ENCODE measurements at regions not wholly inside any gene's neighbourhood (a gene's known extent, or its start where the extent isn't known, plus 50 kb on each side); places are given as distances from the start of the nearest gene placed in this dataset.
"Not testable (repeated sequence)": the region's sequence is repeated elsewhere in the genome, so short reads cannot be mapped to it uniquely, and the experiment has no call there.

GRCh38 chr3:31203960-31204795 lies 309.7 kb upstream of the GADL1 start:
- Histone ChIP-seq H3K36me3 (ENCODE audit: control insufficient read depth in 1 of 2, insufficient read depth in 2 of 2, low read depth in 1 of 2, low read length in 2 of 2) (no peaks in the 10 kb centered on the region), H3K9ac (ENCODE audit: low read length) (no peak overlapping the region), H3K23ac (ENCODE audit: low read length in 2 of 2) (no peak overlapping the region), H3K4me1 (ENCODE audit: control insufficient read depth, insufficient read depth, low read depth, low read length) (peaks cover 3% of the 10 kb centered on the region), H4K8ac (ENCODE audit: low read length) (no peak overlapping the region), H2BK12ac (ENCODE audit: low read length in 2 of 2) (no peak overlapping the region), H2BK15ac (ENCODE audit: low read depth, poor library complexity, severe bottlenecking) (no peak overlapping the region), H3K4ac (ENCODE audit: low read depth in 1 of 2, low read length in 2 of 2) (no peak overlapping the region), H2AFZ (ENCODE audit: low read depth, low read length) (no peak overlapping the region), H3K79me1 (replicated peaks; ENCODE audit: low read length, poor library complexity, severe bottlenecking) (no peaks in the 10 kb centered on the region), H3K27me3 (ENCODE audit: control insufficient read depth in 1 of 2, insufficient read depth in 1 of 2, low read length in 2 of 2) (no peaks in the 10 kb centered on the region), H2BK5ac (ENCODE audit: low read depth, low read length, poor library complexity, severe bottlenecking) (no peak overlapping the region), H4K91ac (ENCODE audit: low read length) (no peak overlapping the region), H2AK5ac (ENCODE audit: low read length, severe bottlenecking) (no peak overlapping the region), H2BK120ac (ENCODE audit: low read depth, low read length) (no peak overlapping the region), H3K4me2 (ENCODE audit: low read length, poor library complexity, severe bottlenecking) (no peak overlapping the region), H3K4me3 (ENCODE audit: insufficient read depth in 1 of 2, low read depth in 1 of 2, low read length in 2 of 2) (no peak overlapping the region), H3K9me3 (ENCODE audit: control insufficient read depth, low read length) (no peaks in the 10 kb centered on the region), H3K18ac (ENCODE audit: low read depth in 1 of 2, low read length in 2 of 2) (no peak overlapping the region), H3K27ac (ENCODE audit: low read length, poor library complexity, severe bottlenecking) (no peak overlapping the region), H3K14ac (ENCODE audit: low read length in 2 of 2) (no peak overlapping the region)
- no peak for DNase-seq
- 96% methylated on average over 4 of the region's 5 CpGs for WGBS

GRCh38 chr3:31204796-31205056 lies 310.3 kb upstream of the GADL1 start:
- H3K9ac ChIP-seq (ENCODE audit: low read length); H3K18ac ChIP-seq (ENCODE audit: low read depth in 1 of 2, low read length in 2 of 2); H2BK12ac ChIP-seq (ENCODE audit: low read length in 2 of 2); H3K14ac ChIP-seq (ENCODE audit: low read length in 2 of 2); H2AK5ac ChIP-seq (ENCODE audit: low read length, severe bottlenecking); H3K9me3 ChIP-seq (ENCODE audit: control insufficient read depth, low read length); H2BK120ac ChIP-seq (ENCODE audit: low read depth, low read length); H3K27me3 ChIP-seq (ENCODE audit: control insufficient read depth in 1 of 2, insufficient read depth in 1 of 2, low read length in 2 of 2); H3K4me2 ChIP-seq (ENCODE audit: low read length, poor library complexity, severe bottlenecking); H3K36me3 ChIP-seq (ENCODE audit: control insufficient read depth in 1 of 2, insufficient read depth in 2 of 2, low read depth in 1 of 2, low read length in 2 of 2); H3K27ac ChIP-seq (ENCODE audit: low read length, poor library complexity, severe bottlenecking); H3K4me1 ChIP-seq (ENCODE audit: control insufficient read depth, insufficient read depth, low read depth, low read length); H3K4me3 ChIP-seq (ENCODE audit: insufficient read depth in 1 of 2, low read depth in 1 of 2, low read length in 2 of 2); H4K8ac ChIP-seq (ENCODE audit: low read length); H3K4ac ChIP-seq (ENCODE audit: low read depth in 1 of 2, low read length in 2 of 2); H3K79me1 ChIP-seq (replicated peaks; ENCODE audit: low read length, poor library complexity, severe bottlenecking); H2BK5ac ChIP-seq (ENCODE audit: low read depth, low read length, poor library complexity, severe bottlenecking); H3K23ac ChIP-seq (ENCODE audit: low read length in 2 of 2); H4K91ac ChIP-seq (ENCODE audit: low read length); H2BK15ac ChIP-seq (ENCODE audit: low read depth, poor library complexity, severe bottlenecking); DNase-seq; H2AFZ ChIP-seq (ENCODE audit: low read depth, low read length): not testable (repeated sequence)
- WGBS = 94% methylated on average over 3 of the region's 4 CpGs

GRCh38 chr3:31210068-31210645 lies 315.7 kb upstream of the GADL1 start:
- no peak overlapping the region for H2BK12ac ChIP-seq (ENCODE audit: low read length in 2 of 2)
- no peak overlapping the region for H2AK5ac ChIP-seq (ENCODE audit: low read length, severe bottlenecking)
- H3K14ac ChIP-seq (ENCODE audit: low read length in 2 of 2) = no peak overlapping the region
- H2BK120ac ChIP-seq (ENCODE audit: low read depth, low read length) = no peak overlapping the region
- H3K36me3 ChIP-seq (ENCODE audit: control insufficient read depth in 1 of 2, insufficient read depth in 2 of 2, low read depth in 1 of 2, low read length in 2 of 2) = no peaks in the 10 kb centered on the region
- no peak overlapping the region for H3K23ac ChIP-seq (ENCODE audit: low read length in 2 of 2)
- no peak overlapping the region for H3K4ac ChIP-seq (ENCODE audit: low read depth in 1 of 2, low read length in 2 of 2)
- no peak overlapping the region for H3K4me3 ChIP-seq (ENCODE audit: insufficient read depth in 1 of 2, low read depth in 1 of 2, low read length in 2 of 2)
- H3K4me1 ChIP-seq (ENCODE audit: control insufficient read depth, insufficient read depth, low read depth, low read length) = peaks cover 4% of the 10 kb centered on the region
- no peak overlapping the region for H3K18ac ChIP-seq (ENCODE audit: low read depth in 1 of 2, low read length in 2 of 2)
- no peak overlapping the region for H2BK5ac ChIP-seq (ENCODE audit: low read depth, low read length, poor library complexity, severe bottlenecking)
- no peaks in the 10 kb centered on the region for H3K9me3 ChIP-seq (ENCODE audit: control insufficient read depth, low read length)
- no peak overlapping the region for H3K27ac ChIP-seq (ENCODE audit: low read length, poor library complexity, severe bottlenecking)
- no peak overlapping the region for H3K9ac ChIP-seq (ENCODE audit: low read length)
- no peak overlapping the region for H3K4me2 ChIP-seq (ENCODE audit: low read length, poor library complexity, severe bottlenecking)
- H3K79me1 ChIP-seq (replicated peaks; ENCODE audit: low read length, poor library complexity, severe bottlenecking) = no peaks in the 10 kb centered on the region
- no peak overlapping the region for H4K8ac ChIP-seq (ENCODE audit: low read length)
- 88% methylated on average over 5 of the region's 5 CpGs for WGBS
- H3K27me3 ChIP-seq (ENCODE audit: control insufficient read depth in 1 of 2, insufficient read depth in 1 of 2, low read length in 2 of 2) = no peaks in the 10 kb centered on the region
- H2AFZ ChIP-seq (ENCODE audit: low read depth, low read length) = no peak overlapping the region
- no peak for DNase-seq
- H2BK15ac ChIP-seq (ENCODE audit: low read depth, poor library complexity, severe bottlenecking) = no peak overlapping the region
- H4K91ac ChIP-seq (ENCODE audit: low read length) = no peak overlapping the region

GRCh38 chr3:31213869-31214486 lies 318.7 kb upstream of the STT3B start:
- Histone ChIP-seq H2BK15ac (ENCODE audit: low read depth, poor library complexity, severe bottlenecking) (no peak overlapping the region), H3K9ac (ENCODE audit: low read length) (no peak overlapping the region), H3K18ac (ENCODE audit: low read depth in 1 of 2, low read length in 2 of 2) (no peak overlapping the region), H2BK5ac (ENCODE audit: low read depth, low read length, poor library complexity, severe bottlenecking) (no peak overlapping the region), H2BK12ac (ENCODE audit: low read length in 2 of 2) (no peak overlapping the region), H3K23ac (ENCODE audit: low read length in 2 of 2) (no peak overlapping the region), H3K4me2 (ENCODE audit: low read length, poor library complexity, severe bottlenecking) (no peak overlapping the region), H4K91ac (ENCODE audit: low read length) (no peak overlapping the region), H2AK5ac (ENCODE audit: low read length, severe bottlenecking) (no peak overlapping the region), H3K79me1 (replicated peaks; ENCODE audit: low read length, poor library complexity, severe bottlenecking) (no peaks in the 10 kb centered on the region), H3K9me3 (ENCODE audit: control insufficient read depth, low read length) (no peaks in the 10 kb centered on the region), H3K27me3 (ENCODE audit: control insufficient read depth in 1 of 2, insufficient read depth in 1 of 2, low read length in 2 of 2) (no peaks in the 10 kb centered on the region), H3K4me3 (ENCODE audit: insufficient read depth in 1 of 2, low read depth in 1 of 2, low read length in 2 of 2) (no peak overlapping the region), H3K4ac (ENCODE audit: low read depth in 1 of 2, low read length in 2 of 2) (no peak overlapping the region), H3K4me1 (ENCODE audit: control insufficient read depth, insufficient read depth, low read depth, low read length) (peaks cover 4% of the 10 kb centered on the region), H3K14ac (ENCODE audit: low read length in 2 of 2) (no peak overlapping the region), H3K27ac (ENCODE audit: low read length, poor library complexity, severe bottlenecking) (no peak overlapping the region), H3K36me3 (ENCODE audit: control insufficient read depth in 1 of 2, insufficient read depth in 2 of 2, low read depth in 1 of 2, low read length in 2 of 2) (no peaks in the 10 kb centered on the region), H2BK120ac (ENCODE audit: low read depth, low read length) (no peak overlapping the region), H2AFZ (ENCODE audit: low read depth, low read length) (no peak overlapping the region), H4K8ac (ENCODE audit: low read length) (no peak overlapping the region)
- 34% methylated on average over 2 of the region's 7 CpGs for WGBS
- DNase-seq = peak; percentile 23
